ENCODE measurements at regions not wholly inside any gene's neighbourhood (a gene's known extent, or its start where the extent isn't known, plus 50 kb on each side); places are given as distances from the start of the nearest gene placed in this dataset.
"Not testable (repeated sequence)": the region's sequence is repeated elsewhere in the genome, so short reads cannot be mapped to it uniquely, and the experiment has no call there.

DNA sequence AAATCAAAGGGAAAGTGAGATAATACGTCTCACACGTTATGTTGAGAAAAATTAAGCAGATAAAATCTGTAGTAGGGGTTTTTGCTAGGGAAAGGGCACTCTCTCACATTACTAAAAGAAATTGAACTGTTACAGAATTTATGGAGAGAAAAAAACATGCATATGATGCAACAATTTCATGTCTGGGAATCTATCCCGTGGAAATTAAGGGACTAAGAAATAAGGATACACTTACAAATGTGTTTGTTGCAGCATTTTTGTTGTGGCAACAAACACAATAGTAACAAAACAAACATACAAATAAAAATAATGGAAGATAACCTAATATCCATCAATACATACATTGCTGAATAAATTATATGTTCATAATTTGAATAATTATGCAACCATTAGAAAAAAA, 96.3 kb upstream of the ZBED5 start:
- DNase-seq = no peak
- Mint-ChIP-seq H3K36me3 (ENCODE audit: low read depth) (no peaks in the 10 kb centered on the region), H3K27ac (no peak overlapping the region), H3K27me3 (ENCODE audit: insufficient read depth) (peaks cover 2% of the 10 kb centered on the region), H3K9me3 (peaks cover 14% of the 10 kb centered on the region), H3K4me3 (no peak overlapping the region), H3K4me1 (no peaks in the 10 kb centered on the region)
- Histone ChIP-seq H3K4me1 (ENCODE audit: control insufficient read depth, insufficient read depth, low read length) (no peaks in the 10 kb centered on the region), H3K9ac (ENCODE audit: extremely low read depth, low read length, poor library complexity, severe bottlenecking) (no peak overlapping the region), H3K27ac (ENCODE audit: low read depth, low read length) (no peak overlapping the region), H3K9me3 (ENCODE audit: control insufficient read depth, low read length) (no peaks in the 10 kb centered on the region), H3K4me3 (ENCODE audit: low read length) (no peak overlapping the region), H3K36me3 (ENCODE audit: control insufficient read depth, insufficient read depth, low read length) (no peaks in the 10 kb centered on the region), H3K27me3 (ENCODE audit: control insufficient read depth, insufficient read depth, low read length, poor library complexity, severe bottlenecking) (no peaks in the 10 kb centered on the region)
- 79 to 87% methylated on average over 2 to 3 of the region's 3 CpGs for WGBS, 2 experiments (ENCODE audit: insufficient coverage in 1 of 2, insufficient read length in 1 of 2)
- TF ChIP-seq, protein P1, sequence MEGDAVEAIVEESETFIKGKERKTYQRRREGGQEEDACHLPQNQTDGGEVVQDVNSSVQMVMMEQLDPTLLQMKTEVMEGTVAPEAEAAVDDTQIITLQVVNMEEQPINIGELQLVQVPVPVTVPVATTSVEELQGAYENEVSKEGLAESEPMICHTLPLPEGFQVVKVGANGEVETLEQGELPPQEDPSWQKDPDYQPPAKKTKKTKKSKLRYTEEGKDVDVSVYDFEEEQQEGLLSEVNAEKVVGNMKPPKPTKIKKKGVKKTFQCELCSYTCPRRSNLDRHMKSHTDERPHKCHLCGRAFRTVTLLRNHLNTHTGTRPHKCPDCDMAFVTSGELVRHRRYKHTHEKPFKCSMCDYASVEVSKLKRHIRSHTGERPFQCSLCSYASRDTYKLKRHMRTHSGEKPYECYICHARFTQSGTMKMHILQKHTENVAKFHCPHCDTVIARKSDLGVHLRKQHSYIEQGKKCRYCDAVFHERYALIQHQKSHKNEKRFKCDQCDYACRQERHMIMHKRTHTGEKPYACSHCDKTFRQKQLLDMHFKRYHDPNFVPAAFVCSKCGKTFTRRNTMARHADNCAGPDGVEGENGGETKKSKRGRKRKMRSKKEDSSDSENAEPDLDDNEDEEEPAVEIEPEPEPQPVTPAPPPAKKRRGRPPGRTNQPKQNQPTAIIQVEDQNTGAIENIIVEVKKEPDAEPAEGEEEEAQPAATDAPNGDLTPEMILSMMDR (conservative IDR thresholded peaks at IDR 0.05) = no peak

DNA sequence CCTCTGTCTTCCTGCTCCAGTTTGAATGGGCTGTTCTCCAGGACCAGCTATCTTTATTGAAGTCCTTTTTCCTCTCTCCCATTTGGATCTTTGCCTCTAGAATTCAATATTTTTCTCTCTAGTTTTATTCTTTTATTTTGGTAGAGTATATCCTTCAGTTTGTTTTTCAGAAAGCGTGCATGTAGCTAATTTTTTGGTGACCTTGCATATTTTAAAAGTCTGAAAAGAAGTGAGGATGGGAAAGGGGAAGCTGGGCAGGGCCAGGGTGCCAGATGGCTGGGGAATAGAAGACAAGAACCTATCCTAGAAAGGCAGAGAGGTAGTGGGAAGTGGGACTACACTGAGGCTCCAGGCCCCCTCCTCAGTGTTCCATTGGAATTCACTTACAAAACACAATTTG, 95.0 kb upstream of the ZBED5 start:
- H3K36me3 Mint-ChIP-seq (ENCODE audit: low read depth) = no peaks in the 10 kb centered on the region
- Histone ChIP-seq H3K9ac (ENCODE audit: extremely low read depth, low read length, poor library complexity, severe bottlenecking) (no peak overlapping the region), H3K4me1 (ENCODE audit: control insufficient read depth, insufficient read depth, low read length) (no peaks in the 10 kb centered on the region), H3K4me3 (ENCODE audit: low read length) (no peak overlapping the region), H3K27me3 (ENCODE audit: control insufficient read depth, insufficient read depth, low read length, poor library complexity, severe bottlenecking) (no peaks in the 10 kb centered on the region), H3K27ac (ENCODE audit: low read depth, low read length) (no peak overlapping the region), H3K36me3 (ENCODE audit: control insufficient read depth, insufficient read depth, low read length) (no peaks in the 10 kb centered on the region), H3K9me3 (ENCODE audit: control insufficient read depth, low read length) (no peaks in the 10 kb centered on the region)
- H3K27ac Mint-ChIP-seq = no peak overlapping the region
- H3K4me3 Mint-ChIP-seq = no peak overlapping the region
- no peak for DNase-seq
- peaks cover 14% of the 10 kb centered on the region for H3K9me3 Mint-ChIP-seq
- H3K27me3 Mint-ChIP-seq (ENCODE audit: insufficient read depth) = peaks cover 6% of the 10 kb centered on the region
- WGBS, 2 experiments (ENCODE audit: insufficient coverage in 1 of 2, insufficient read length in 1 of 2) = 93% methylated on average over 1 of the region's 1 CpG; no CpG with 5 or more reads in 1 of the 2 experiments
- H3K4me1 Mint-ChIP-seq = no peaks in the 10 kb centered on the region
- TF ChIP-seq, protein P1 (conservative IDR thresholded peaks at IDR 0.05) = no peak

DNA sequence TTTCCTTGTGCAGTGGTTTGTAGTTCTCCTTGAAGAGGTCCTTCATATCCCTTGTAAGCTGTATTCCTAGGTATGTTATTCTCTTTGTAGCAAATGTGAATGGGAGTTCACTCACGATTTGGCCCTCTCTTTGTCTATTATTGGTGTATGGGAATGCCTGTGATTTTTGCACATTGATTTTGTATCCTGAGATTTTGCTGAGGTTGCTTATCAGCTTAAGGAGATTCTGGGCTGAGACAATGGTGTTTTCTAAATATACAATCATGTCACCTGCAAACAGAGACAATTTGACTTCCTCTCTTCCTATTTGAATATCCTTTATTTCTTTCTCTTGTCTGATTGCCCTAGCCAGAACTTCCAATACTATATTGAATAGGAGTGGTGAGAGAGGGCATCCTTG, 90.1 kb upstream of the ZBED5 start:
- not testable (repeated sequence) for H3K4me1 Mint-ChIP-seq

DNA sequence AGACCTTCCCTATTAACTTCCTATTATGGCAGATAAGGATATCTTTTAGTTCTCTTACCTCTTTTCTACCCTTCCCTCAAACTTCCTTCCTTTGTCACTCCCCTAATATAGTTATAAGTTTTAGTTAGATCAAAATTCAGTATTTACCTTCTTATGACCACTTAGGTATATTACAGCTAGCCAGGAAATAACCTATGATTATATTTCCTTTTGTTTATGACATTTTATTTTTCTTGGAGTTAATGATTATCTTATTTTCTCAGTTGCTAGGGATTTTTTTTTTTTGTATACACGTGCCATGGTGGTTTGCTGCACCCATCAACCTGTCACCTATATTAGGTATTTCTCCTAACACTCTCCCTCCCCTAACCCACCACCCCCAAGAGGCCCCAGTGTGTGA, 88.2 kb upstream of the ZBED5 start:
- no peaks in the 10 kb centered on the region for H3K9me3 Mint-ChIP-seq

More for the DNA sequence above, 90.1 kb upstream of the ZBED5 start:
- not testable (repeated sequence) for H3K36me3 ChIP-seq (ENCODE audit: control insufficient read depth, insufficient read depth, low read length); H3K27ac Mint-ChIP-seq; H3K4me3 ChIP-seq (ENCODE audit: low read length); H3K27ac ChIP-seq (ENCODE audit: low read depth, low read length); H3K4me1 ChIP-seq (ENCODE audit: control insufficient read depth, insufficient read depth, low read length); DNase-seq; H3K9me3 Mint-ChIP-seq; H3K36me3 Mint-ChIP-seq (ENCODE audit: low read depth); H3K9ac ChIP-seq (ENCODE audit: extremely low read depth, low read length, poor library complexity, severe bottlenecking); H3K9me3 ChIP-seq (ENCODE audit: control insufficient read depth, low read length); H3K27me3 Mint-ChIP-seq (ENCODE audit: insufficient read depth); H3K27me3 ChIP-seq (ENCODE audit: control insufficient read depth, insufficient read depth, low read length, poor library complexity, severe bottlenecking); H3K4me3 Mint-ChIP-seq
- 79% methylated on average over 1 of the region's 1 CpG; no CpG with 5 or more reads in 1 of the 2 experiments for WGBS, 2 experiments (ENCODE audit: insufficient coverage in 1 of 2, insufficient read length in 1 of 2)

More for the DNA sequence above, 88.2 kb upstream of the ZBED5 start:
- H3K27ac Mint-ChIP-seq = no peak overlapping the region
- Histone ChIP-seq H3K4me3 (ENCODE audit: low read length) (no peak overlapping the region), H3K27ac (ENCODE audit: low read depth, low read length) (no peak overlapping the region), H3K9me3 (ENCODE audit: control insufficient read depth, low read length) (no peaks in the 10 kb centered on the region), H3K27me3 (ENCODE audit: control insufficient read depth, insufficient read depth, low read length, poor library complexity, severe bottlenecking) (no peaks in the 10 kb centered on the region), H3K36me3 (ENCODE audit: control insufficient read depth, insufficient read depth, low read length) (no peaks in the 10 kb centered on the region), H3K9ac (ENCODE audit: extremely low read depth, low read length, poor library complexity, severe bottlenecking) (no peak overlapping the region), H3K4me1 (ENCODE audit: control insufficient read depth, insufficient read depth, low read length) (no peaks in the 10 kb centered on the region)
- TF ChIP-seq, protein P1 (conservative IDR thresholded peaks at IDR 0.05) = no peak
- H3K36me3 Mint-ChIP-seq (ENCODE audit: low read depth) = no peaks in the 10 kb centered on the region
- no peak overlapping the region for H3K4me3 Mint-ChIP-seq
- 92% methylated on average over 1 of the region's 1 CpG; no CpG with 5 or more reads in 1 of the 2 experiments for WGBS, 2 experiments (ENCODE audit: insufficient coverage in 1 of 2, insufficient read length in 1 of 2)
- H3K4me1 Mint-ChIP-seq = no peaks in the 10 kb centered on the region
- peaks cover 6% of the 10 kb centered on the region for H3K27me3 Mint-ChIP-seq (ENCODE audit: insufficient read depth)
- DNase-seq = no peak
